ENCODE measurements at regions not wholly inside any gene's neighbourhood (a gene's known extent, or its start where the extent isn't known, plus 50 kb on each side); places are given as distances from the start of the nearest gene placed in this dataset.

DNA sequence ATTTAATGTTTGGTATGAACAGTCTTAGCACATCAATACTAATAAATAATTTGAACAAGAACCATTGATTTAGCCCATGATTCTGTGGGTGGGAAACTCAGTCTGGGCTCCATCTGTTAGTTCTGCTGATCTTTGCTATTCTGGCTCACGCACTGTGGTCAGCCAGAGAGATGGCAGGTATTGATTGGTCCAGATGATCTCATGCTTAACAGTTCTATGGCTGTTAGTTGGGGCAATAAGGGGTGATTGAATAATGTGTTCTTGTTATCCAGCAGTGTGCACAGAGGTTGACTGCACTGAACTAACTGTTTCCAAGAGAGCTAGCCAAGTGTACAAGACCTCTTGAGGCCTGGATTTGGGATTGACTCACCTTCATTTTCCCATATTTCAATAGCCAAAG, 824.3 kb downstream of the SEMA5A start:
- Histone ChIP-seq H3K9me3 (ENCODE audit: low read length) (peaks cover 85% of the 10 kb centered on the region), H3K79me2 (ENCODE audit: insufficient read depth, low read length) (no peaks in the 10 kb centered on the region), H4K20me1 (ENCODE audit: insufficient read depth, low read length) (no peaks in the 10 kb centered on the region), H3K4me1 (ENCODE audit: insufficient read depth, low read length) (no peaks in the 10 kb centered on the region), H3K4me2 (ENCODE audit: low read depth, low read length) (no peak overlapping the region), H3K36me3 (replicated peaks in 1 of 2; ENCODE audit: control insufficient read depth in 1 of 2, insufficient read depth in 2 of 2, low read length in 2 of 2) (no peaks in the 10 kb centered on the region), H3K27me3 (ENCODE audit: control insufficient read depth in 1 of 2, insufficient read depth in 2 of 2, low read length in 2 of 2) (no peaks in the 10 kb centered on the region), H3K4me3 (replicated peaks in 1 of 3; ENCODE audit: insufficient read depth in 1 of 3, low read depth in 2 of 3, low read length in 3 of 3) (no peak overlapping the region), H2AFZ (ENCODE audit: low read length) (no peak overlapping the region), H3K9ac (ENCODE audit: insufficient read depth, low read depth, low read length) (no peak overlapping the region), H3K27ac (ENCODE audit: extremely low read length, insufficient read depth, low read length) (no peak overlapping the region)
- CTCF ChIA-PET (ENCODE audit: low intra/inter-chr PET ratio, low total read pairs) = no interaction called here
- FAIRE-seq = no peak
- BruUV-seq (replicated peaks) = no TSS peak
- in situ Hi-C loops (cut with HindIII; ENCODE audit: extremely low pct_ligation_motif_present, low pct_unique_long_range_greater_than_20kb) = no loop called here
- intact Hi-C loops (cut with micrococcal nuclease; ENCODE audit: unreplicated experiment) = no loop called here
- DNase-seq (ENCODE audit: low spot score) = no peak
- 0% methylated on average over 1 of the region's 1 CpG for WGBS (ENCODE audit: low lambda C conversion rate)
- POLR2A ChIA-PET = no interaction called here
- TF ChIP-seq ZNF83 (CRISPR knock-in tag; IDR thresholded peaks at IDR 0.05; ENCODE audit: borderline replicate concordance) (no peak), DPF2 (CRISPR knock-in tag; IDR thresholded peaks at IDR 0.05; ENCODE audit: borderline replicate concordance, low read depth) (no peak), MLLT10 (CRISPR knock-in tag; IDR thresholded peaks at IDR 0.05) (no peak), ZNF766 (CRISPR knock-in tag; IDR thresholded peaks at IDR 0.05; ENCODE audit: borderline replicate concordance) (no peak), ZNF713 (CRISPR knock-in tag; IDR thresholded peaks at IDR 0.05) (no peak), ZNF644 (CRISPR knock-in tag; IDR thresholded peaks at IDR 0.05; ENCODE audit: low read depth) (no peak), NBN (conservative IDR thresholded peaks at IDR 0.05) (no peak), SUZ12 (IDR thresholded peaks at IDR 0.05; ENCODE audit: low read depth, low read length) (no peak), ZBTB8A (CRISPR knock-in tag; IDR thresholded peaks at IDR 0.05; ENCODE audit: borderline replicate concordance, low read depth) (no peak)
- no peak for ATAC-seq

DNA sequence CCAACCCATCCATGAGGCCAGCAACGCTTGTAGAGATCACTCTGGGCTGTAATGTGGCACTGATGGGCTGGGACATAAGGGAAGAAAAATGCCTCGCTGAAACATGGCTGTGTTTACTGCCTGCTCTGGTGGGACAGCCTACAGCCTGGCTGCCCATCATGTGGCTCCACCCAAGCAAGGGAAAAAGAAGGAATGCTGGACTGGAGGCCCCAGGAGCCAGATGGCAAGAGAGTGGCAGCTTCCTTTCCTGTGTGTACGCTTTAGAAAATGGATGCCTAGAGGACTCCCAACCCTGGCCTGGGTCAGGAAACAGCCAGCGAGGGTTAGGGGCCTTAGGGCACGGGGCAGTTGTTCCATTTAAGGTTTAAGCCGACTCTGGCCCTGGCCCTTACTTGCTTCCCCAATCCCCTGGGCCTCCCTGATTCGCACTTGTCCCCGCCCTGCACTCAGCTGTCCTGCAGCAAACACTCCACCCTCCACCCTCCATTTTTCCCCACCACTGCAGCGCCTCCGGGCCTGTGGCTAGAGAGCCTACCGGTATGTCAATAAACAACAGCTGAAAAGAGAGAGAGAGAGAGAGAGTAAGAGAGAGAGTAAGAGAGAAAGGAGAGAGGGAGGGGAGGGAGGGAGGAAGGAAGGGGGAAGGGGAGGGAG, 819.4 kb downstream of the SEMA5A start:
- BruUV-seq (replicated peaks) = no TSS peak
- no peak overlapping the region for H3K9ac ChIP-seq (ENCODE audit: insufficient read depth, low read depth, low read length)
- WGBS (ENCODE audit: low lambda C conversion rate) = 3% methylated on average over 11 of the region's 11 CpGs
- DNase-seq (ENCODE audit: low spot score) = no peak
- no peaks in the 10 kb centered on the region for H3K36me3 ChIP-seq (replicated peaks in 1 of 2; ENCODE audit: control insufficient read depth in 1 of 2, insufficient read depth in 2 of 2, low read length in 2 of 2)
- no peak for ATAC-seq
- H2AFZ ChIP-seq (ENCODE audit: low read length) = no peak overlapping the region
- intact Hi-C loops (cut with micrococcal nuclease; ENCODE audit: unreplicated experiment) = no loop called here
- in situ Hi-C loops (cut with HindIII; ENCODE audit: extremely low pct_ligation_motif_present, low pct_unique_long_range_greater_than_20kb) = no loop called here
- H3K4me1 ChIP-seq (ENCODE audit: insufficient read depth, low read length) = no peaks in the 10 kb centered on the region
- no peaks in the 10 kb centered on the region for H4K20me1 ChIP-seq (ENCODE audit: insufficient read depth, low read length)
- no peaks in the 10 kb centered on the region for H3K27me3 ChIP-seq (ENCODE audit: control insufficient read depth in 1 of 2, insufficient read depth in 2 of 2, low read length in 2 of 2)
- peaks cover 80% of the 10 kb centered on the region for H3K9me3 ChIP-seq (ENCODE audit: low read length)
- H3K4me3 ChIP-seq (replicated peaks in 1 of 3; ENCODE audit: insufficient read depth in 1 of 3, low read depth in 2 of 3, low read length in 3 of 3) = no peak overlapping the region
- H3K79me2 ChIP-seq (ENCODE audit: insufficient read depth, low read length) = no peaks in the 10 kb centered on the region
- no peak for FAIRE-seq
- H3K4me2 ChIP-seq (ENCODE audit: low read depth, low read length) = no peak overlapping the region
- no peak overlapping the region for H3K27ac ChIP-seq (ENCODE audit: extremely low read length, insufficient read depth, low read length)
- POLR2A ChIA-PET = no interaction called here
- CTCF ChIA-PET (ENCODE audit: low intra/inter-chr PET ratio, low total read pairs) = no interaction called here
- no peak for TF ChIP-seq SP140L (CRISPR knock-in tag; IDR thresholded peaks at IDR 0.05; ENCODE audit: borderline replicate concordance)
- TF ChIP-seq, protein P1, sequence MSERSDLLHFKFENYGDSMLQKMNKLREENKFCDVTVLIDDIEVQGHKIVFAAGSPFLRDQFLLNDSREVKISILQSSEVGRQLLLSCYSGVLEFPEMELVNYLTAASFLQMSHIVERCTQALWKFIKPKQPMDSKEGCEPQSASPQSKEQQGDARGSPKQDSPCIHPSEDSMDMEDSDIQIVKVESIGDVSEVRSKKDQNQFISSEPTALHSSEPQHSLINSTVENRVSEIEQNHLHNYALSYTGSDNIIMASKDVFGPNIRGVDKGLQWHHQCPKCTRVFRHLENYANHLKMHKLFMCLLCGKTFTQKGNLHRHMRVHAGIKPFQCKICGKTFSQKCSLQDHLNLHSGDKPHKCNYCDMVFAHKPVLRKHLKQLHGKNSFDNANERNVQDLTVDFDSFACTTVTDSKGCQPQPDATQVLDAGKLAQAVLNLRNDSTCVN (CRISPR knock-in tag; IDR thresholded peaks at IDR 0.05; ENCODE audit: borderline replicate concordance) = no peak
- TF ChIP-seq RFX3 (CRISPR knock-in tag; IDR thresholded peaks at IDR 0.05) = no peak
- no peak for TF ChIP-seq ZNF10 (CRISPR knock-in tag; IDR thresholded peaks at IDR 0.05; ENCODE audit: borderline replicate concordance, low read depth)
- no peak for TF ChIP-seq SOX5 (CRISPR knock-in tag; IDR thresholded peaks at IDR 0.05; ENCODE audit: borderline replicate concordance)
- TF ChIP-seq, protein P2, sequence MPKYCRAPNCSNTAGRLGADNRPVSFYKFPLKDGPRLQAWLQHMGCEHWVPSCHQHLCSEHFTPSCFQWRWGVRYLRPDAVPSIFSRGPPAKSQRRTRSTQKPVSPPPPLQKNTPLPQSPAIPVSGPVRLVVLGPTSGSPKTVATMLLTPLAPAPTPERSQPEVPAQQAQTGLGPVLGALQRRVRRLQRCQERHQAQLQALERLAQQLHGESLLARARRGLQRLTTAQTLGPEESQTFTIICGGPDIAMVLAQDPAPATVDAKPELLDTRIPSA (CRISPR knock-in tag; IDR thresholded peaks at IDR 0.05; ENCODE audit: borderline replicate concordance) = no peak
- TF ChIP-seq, protein P3, sequence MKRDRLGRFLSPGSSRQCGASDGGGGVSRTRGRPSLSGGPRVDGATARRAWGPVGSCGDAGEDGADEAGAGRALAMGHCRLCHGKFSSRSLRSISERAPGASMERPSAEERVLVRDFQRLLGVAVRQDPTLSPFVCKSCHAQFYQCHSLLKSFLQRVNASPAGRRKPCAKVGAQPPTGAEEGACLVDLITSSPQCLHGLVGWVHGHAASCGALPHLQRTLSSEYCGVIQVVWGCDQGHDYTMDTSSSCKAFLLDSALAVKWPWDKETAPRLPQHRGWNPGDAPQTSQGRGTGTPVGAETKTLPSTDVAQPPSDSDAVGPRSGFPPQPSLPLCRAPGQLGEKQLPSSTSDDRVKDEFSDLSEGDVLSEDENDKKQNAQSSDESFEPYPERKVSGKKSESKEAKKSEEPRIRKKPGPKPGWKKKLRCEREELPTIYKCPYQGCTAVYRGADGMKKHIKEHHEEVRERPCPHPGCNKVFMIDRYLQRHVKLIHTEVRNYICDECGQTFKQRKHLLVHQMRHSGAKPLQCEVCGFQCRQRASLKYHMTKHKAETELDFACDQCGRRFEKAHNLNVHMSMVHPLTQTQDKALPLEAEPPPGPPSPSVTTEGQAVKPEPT (CRISPR knock-in tag; IDR thresholded peaks at IDR 0.05; ENCODE audit: low read depth) = no peak
